GM10248 (cell line): ENCODE measurements at regions not wholly inside any gene's neighbourhood (a gene's known extent, or its start where the extent isn't known, plus 50 kb on each side); places are given as distances from the start of the nearest gene placed in this dataset.

Experiments used
- CTCF ChIA-PET: fragments of 300-600 bp; sonication (Branson Sonifier 250); formaldehyde crosslinking; extraction: SDS; loops from one replicate; lab custom pipeline; 2021; ENCODE audit warnings: antibody characterized with exemption; lab: Yijun Ruan, JAX
- POLR2A ChIA-PET: fragments of 350-650 bp; sonication (Branson Sonifier 250); formaldehyde crosslinking; extraction: SDS; loops from one replicate; lab custom pipeline; 2020; ENCODE audit warnings: antibody characterized with exemption; lab: Yijun Ruan, JAX
- DNase-seq: peaks from one replicate; pipeline ENCODE4 v3.0.0; 2012; ENCODE audit errors: extremely low spot score
- CTCF ChIP-seq: IDR thresholded peaks from 2 replicates; pipeline ENCODE4 v1.5.1; 2012; ENCODE audit warnings: mild to moderate bottlenecking, low read depth; ENCODE audit errors: extremely low read depth, missing control alignments, control extremely low read depth

GRCh38 chr12:40165179-40165578 lies 59.3 kb upstream of the SLC2A13 start:
- ChIA-PET POLR2A (no interaction called here), CTCF (interaction anchor here (0.9 kb wide), 1 partner anchor 19 kb away, joined by 3 read pairs; no protein-coding TSS in a partner anchor)

GRCh38 chr12:40164034-40164433 lies 58.2 kb upstream of the SLC2A13 start:
- no peak for DNase-seq
- no peak for TF ChIP-seq CTCF
- CTCF ChIA-PET = no interaction called here

More at GRCh38 chr12:40165179-40165578, 59.3 kb upstream of the SLC2A13 start:
- TF ChIP-seq CTCF = no peak
- no peak for DNase-seq

GRCh38 chr12:40162033-40162432 lies 56.2 kb upstream of the SLC2A13 start:
- no peak for DNase-seq
- POLR2A ChIA-PET = no interaction called here
- CTCF ChIA-PET = interaction anchor here (0.8 to 1.6 kb wide), 3 partner anchors 10 to 163 kb away, joined by 3 read pairs; no protein-coding TSS in a partner anchor
- no peak for TF ChIP-seq CTCF

More at GRCh38 chr12:40164034-40164433, 58.2 kb upstream of the SLC2A13 start:
- POLR2A ChIA-PET = no interaction called here

GRCh38 chr12:40158592-40159111 lies 52.8 kb upstream of the SLC2A13 start:
- DNase-seq = no peak
- ChIA-PET POLR2A (no interaction called here), CTCF (interaction anchor here (0.9 to 1.3 kb wide), 3 partner anchors 9 to 149 kb away, joined by 3 to 4 read pairs (median 4); no protein-coding TSS in a partner anchor)
- no peak for TF ChIP-seq CTCF

GRCh38 chr12:40157336-40157735 lies 51.5 kb upstream of the SLC2A13 start:
- TF ChIP-seq CTCF = no peak
- no peak for DNase-seq
- ChIA-PET POLR2A (no interaction called here), CTCF (no interaction called here)

- POLR2A ChIA-PET = interaction anchor here (0.7 kb wide), 1 partner anchor 70 kb away, joined by 3 read pairs; no protein-coding TSS in a partner anchor
- no peak for DNase-seq
- CTCF ChIA-PET = interaction anchor here (0.8 to 1.7 kb wide), 3 partner anchors 113 to 1868 kb away, joined by 3 to 6 read pairs (median 3); no protein-coding TSS in a partner anchor
- TF ChIP-seq CTCF = no peak
Measured at GRCh38 chr12:40156021-40156764, 50.3 kb upstream of the SLC2A13 start.
